ENCODE measurements at regions not wholly inside any gene's neighbourhood (a gene's known extent, or its start where the extent isn't known, plus 50 kb on each side); places are given as distances from the start of the nearest gene placed in this dataset.

DNA sequence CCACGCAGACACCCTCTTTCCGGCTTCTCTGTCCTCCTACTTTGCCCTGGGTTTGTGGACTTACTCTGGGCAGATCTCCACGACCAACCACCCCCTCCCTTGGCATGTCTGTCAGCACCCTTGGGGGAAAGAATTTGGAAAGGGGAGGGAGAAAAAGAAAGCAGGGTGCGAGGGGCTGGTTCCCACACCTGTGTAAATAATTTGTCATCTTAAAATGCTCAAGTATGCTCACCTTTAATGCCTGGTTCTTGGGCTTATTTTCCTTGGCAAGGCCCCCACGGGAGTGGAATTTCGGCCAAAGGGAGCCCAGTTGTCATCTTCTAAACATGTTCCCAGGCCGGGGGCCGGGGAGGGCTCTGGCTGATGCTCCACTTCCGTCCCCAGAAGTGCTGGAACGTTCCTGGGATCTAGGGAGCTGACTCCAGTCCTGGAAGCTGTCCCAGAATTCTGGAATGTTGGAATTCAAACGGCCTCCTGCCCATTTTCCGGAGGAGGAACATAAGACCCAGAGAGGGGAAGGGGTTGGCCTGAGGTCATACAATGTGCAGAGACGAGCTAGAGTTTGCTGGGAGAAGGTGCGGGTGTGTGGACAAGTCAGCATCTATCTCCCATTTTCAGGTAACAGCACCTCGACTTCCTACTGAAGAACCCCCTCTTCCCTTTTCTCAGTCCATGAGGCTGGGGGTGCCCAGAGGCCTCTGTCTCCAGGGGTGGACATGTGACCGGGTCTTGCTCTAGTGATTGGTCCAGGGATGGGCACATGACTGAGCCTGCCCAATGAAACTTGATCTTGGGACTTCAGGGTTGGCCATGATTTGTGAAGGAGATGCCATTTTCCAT is 122.3 kb downstream of the CEBPB start:
- intact Hi-C loops (cut with DNase I): no loop called here
- Histone ChIP-seq H3K36me3 (ENCODE audit: control insufficient read depth in 2 of 3, insufficient read depth in 3 of 3, low read length in 3 of 3) (no peaks in the 10 kb centered on the region), H3K4me1 (ENCODE audit: control insufficient read depth in 2 of 3, insufficient read depth in 2 of 3, low read depth in 1 of 3, low read length in 3 of 3) (peaks cover 0 to 19% (median 4%) of the 10 kb centered on the region in 3 donors), H3K27me3 (ENCODE audit: control insufficient read depth, insufficient read depth, low read length) (no peaks in the 10 kb centered on the region), H3K9me3 (ENCODE audit: control insufficient read depth in 2 of 3, insufficient read depth in 1 of 3, low read length in 3 of 3) (no peaks in the 10 kb centered on the region), H3K4me3 (ENCODE audit: low read length in 3 of 3) (no peak overlapping the region), H3K9ac (ENCODE audit: low read length in 3 of 3) (peak overlapping the region in 1 of 3 donors; percentile 22), H3K27ac (ENCODE audit: low read depth in 2 of 2, low read length in 2 of 2) (peak overlapping the region; percentile 61 to 79)
- FAIRE-seq: no peak
- DNase-seq: peak in 4 of 5 donors; percentile 50 to 94 (median 74)
- TF ChIP-seq, protein P1, sequence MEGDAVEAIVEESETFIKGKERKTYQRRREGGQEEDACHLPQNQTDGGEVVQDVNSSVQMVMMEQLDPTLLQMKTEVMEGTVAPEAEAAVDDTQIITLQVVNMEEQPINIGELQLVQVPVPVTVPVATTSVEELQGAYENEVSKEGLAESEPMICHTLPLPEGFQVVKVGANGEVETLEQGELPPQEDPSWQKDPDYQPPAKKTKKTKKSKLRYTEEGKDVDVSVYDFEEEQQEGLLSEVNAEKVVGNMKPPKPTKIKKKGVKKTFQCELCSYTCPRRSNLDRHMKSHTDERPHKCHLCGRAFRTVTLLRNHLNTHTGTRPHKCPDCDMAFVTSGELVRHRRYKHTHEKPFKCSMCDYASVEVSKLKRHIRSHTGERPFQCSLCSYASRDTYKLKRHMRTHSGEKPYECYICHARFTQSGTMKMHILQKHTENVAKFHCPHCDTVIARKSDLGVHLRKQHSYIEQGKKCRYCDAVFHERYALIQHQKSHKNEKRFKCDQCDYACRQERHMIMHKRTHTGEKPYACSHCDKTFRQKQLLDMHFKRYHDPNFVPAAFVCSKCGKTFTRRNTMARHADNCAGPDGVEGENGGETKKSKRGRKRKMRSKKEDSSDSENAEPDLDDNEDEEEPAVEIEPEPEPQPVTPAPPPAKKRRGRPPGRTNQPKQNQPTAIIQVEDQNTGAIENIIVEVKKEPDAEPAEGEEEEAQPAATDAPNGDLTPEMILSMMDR (IDR thresholded peaks at IDR 0.05; ENCODE audit: borderline replicate concordance, extremely low read depth, insufficient read depth): no peak

DNA sequence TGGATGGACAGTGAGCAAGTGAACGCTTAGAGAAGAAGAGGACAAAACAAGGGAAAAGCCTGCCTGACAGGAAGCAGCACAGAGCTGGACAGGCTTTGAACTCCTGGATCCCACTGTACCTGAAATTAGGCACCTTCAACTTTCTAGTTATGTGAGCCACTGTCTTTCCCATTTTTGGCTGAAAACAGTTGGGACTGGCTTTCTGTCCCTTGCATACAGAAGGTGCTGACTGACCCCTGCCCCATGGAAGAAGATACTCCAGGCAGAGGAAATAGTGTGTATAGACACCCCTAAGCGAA is 122.8 kb downstream of the CEBPB start:
- Histone ChIP-seq H3K9ac (ENCODE audit: low read length in 3 of 3) (no peak overlapping the region), H3K4me3 (ENCODE audit: low read length in 3 of 3) (no peak overlapping the region), H3K27ac (ENCODE audit: low read depth in 2 of 2, low read length in 2 of 2) (peak overlapping the region in 1 of 2 donors; percentile 70), H3K27me3 (ENCODE audit: control insufficient read depth, insufficient read depth, low read length) (no peaks in the 10 kb centered on the region), H3K9me3 (ENCODE audit: control insufficient read depth in 2 of 3, insufficient read depth in 1 of 3, low read length in 3 of 3) (no peaks in the 10 kb centered on the region), H3K4me1 (ENCODE audit: control insufficient read depth in 2 of 3, insufficient read depth in 2 of 3, low read depth in 1 of 3, low read length in 3 of 3) (peaks cover 0 to 15% (median 4%) of the 10 kb centered on the region in 3 donors), H3K36me3 (ENCODE audit: control insufficient read depth in 2 of 3, insufficient read depth in 3 of 3, low read length in 3 of 3) (no peaks in the 10 kb centered on the region)
- intact Hi-C loops (cut with DNase I): no loop called here
- DNase-seq: no peak
- TF ChIP-seq, protein P1 (IDR thresholded peaks at IDR 0.05; ENCODE audit: borderline replicate concordance, extremely low read depth, insufficient read depth): no peak
- no peak for FAIRE-seq

DNA sequence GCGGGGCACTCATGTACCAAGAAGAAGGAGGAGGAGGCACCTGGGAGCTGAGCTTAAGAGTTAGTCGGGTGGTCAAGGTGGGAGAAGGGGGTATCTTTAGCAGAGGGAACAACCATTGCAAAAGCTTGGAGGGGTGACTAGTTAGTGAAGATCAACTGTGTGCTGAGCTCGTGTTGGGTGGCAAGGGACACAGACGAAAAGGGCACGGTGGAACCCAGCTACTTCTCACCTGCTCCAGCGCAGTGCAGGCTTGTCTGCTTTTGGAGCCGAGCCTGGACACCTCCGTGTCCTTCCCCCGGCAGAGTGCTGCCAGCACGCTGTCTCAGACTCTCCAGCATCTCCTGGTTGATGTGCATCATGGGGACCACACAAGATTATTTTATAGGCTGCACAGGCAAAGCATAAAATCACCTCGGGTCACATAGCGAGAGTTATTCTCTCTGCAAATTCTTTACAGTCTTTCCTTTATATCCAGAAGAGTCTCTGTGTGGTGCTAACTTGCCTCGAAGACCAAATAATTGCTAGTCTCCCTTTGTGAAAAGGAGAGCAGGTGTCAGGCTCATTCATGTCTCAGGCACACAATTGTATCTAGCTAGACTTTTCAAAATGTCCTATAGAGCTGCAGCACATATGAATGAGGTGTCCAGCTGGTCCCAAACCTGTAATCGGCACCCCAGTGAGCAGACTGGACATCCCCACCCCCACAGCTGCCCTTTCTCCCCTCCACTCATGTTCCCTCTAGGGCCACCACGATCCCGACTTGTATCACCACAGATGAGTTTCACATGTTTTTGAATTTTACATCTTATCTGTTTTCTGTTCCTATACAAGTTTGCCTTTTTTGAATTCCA is 123.4 kb downstream of the CEBPB start:
- H3K4me3 ChIP-seq (ENCODE audit: low read length in 3 of 3): no peak overlapping the region
- H3K27ac ChIP-seq (ENCODE audit: low read depth in 2 of 2, low read length in 2 of 2): peak overlapping the region in 1 of 2 donors; percentile 70
- H3K4me1 ChIP-seq (ENCODE audit: control insufficient read depth in 2 of 3, insufficient read depth in 2 of 3, low read depth in 1 of 3, low read length in 3 of 3): peaks cover 0 to 14% (median 4%) of the 10 kb centered on the region in 3 donors
- no peak for DNase-seq
- H3K36me3 ChIP-seq (ENCODE audit: control insufficient read depth in 2 of 3, insufficient read depth in 3 of 3, low read length in 3 of 3): no peaks in the 10 kb centered on the region
- no peaks in the 10 kb centered on the region for H3K9me3 ChIP-seq (ENCODE audit: control insufficient read depth in 2 of 3, insufficient read depth in 1 of 3, low read length in 3 of 3)
- FAIRE-seq: no peak
- H3K9ac ChIP-seq (ENCODE audit: low read length in 3 of 3): no peak overlapping the region
- TF ChIP-seq, protein P1 (IDR thresholded peaks at IDR 0.05; ENCODE audit: borderline replicate concordance, extremely low read depth, insufficient read depth): no peak
- intact Hi-C loops (cut with DNase I): no loop called here
- H3K27me3 ChIP-seq (ENCODE audit: control insufficient read depth, insufficient read depth, low read length): no peaks in the 10 kb centered on the region

Data from kidney (tissue), 13 donors.